GM21381 (cell line): ENCODE measurements at regions not wholly inside any gene's neighbourhood (a gene's known extent, or its start where the extent isn't known, plus 50 kb on each side); places are given as distances from the start of the nearest gene placed in this dataset.
"Not testable (repeated sequence)": the region's sequence is repeated elsewhere in the genome, so short reads cannot be mapped to it uniquely, and the experiment has no call there.

Experiments used
- ATAC-seq: cut with Tn5 transposase; IDR thresholded peaks from one replicate; pipeline ENCODE4 v1.9.1; 2021; ENCODE audit warnings: mild to moderate bottlenecking, moderate library complexity; ENCODE audit not compliant: unreplicated experiment

- no peak for ATAC-seq
These were observed 602.7 kb upstream of the CHRM3 start for GRCh38 chr1:238783633-238784032.

- ATAC-seq, result no peak
These were observed 606.7 kb upstream of the CHRM3 start for GRCh38 chr1:238779716-238780115.

GRCh38 chr1:238778113-238778512, 608.3 kb upstream of the CHRM3 start:
- ATAC-seq, result no peak

GRCh38 chr1:238777551-238777950, 608.8 kb upstream of the CHRM3 start:
- no peak for ATAC-seq

GRCh38 chr1:238776126-238776525, 610.2 kb upstream of the CHRM3 start:
- no peak for ATAC-seq

GRCh38 chr1:238772322-238772721, 614.0 kb upstream of the CHRM3 start:
- ATAC-seq, result no peak

- no peak for ATAC-seq
These were observed 619.0 kb upstream of the CHRM3 start for GRCh38 chr1:238767321-238767720.

GRCh38 chr1:238764779-238765178, 621.6 kb upstream of the CHRM3 start:
- ATAC-seq, result no peak

- ATAC-seq, result no peak
These were observed 633.1 kb upstream of the CHRM3 start for GRCh38 chr1:238753252-238753651.

- no peak for ATAC-seq
These were observed 634.0 kb upstream of the CHRM3 start for GRCh38 chr1:238752327-238752726.

- no peak for ATAC-seq
These were observed 641.3 kb upstream of the CHRM3 start for GRCh38 chr1:238745069-238745468.

- ATAC-seq, result no peak
These were observed 647.5 kb upstream of the CHRM3 start for GRCh38 chr1:238738892-238739291.

- ATAC-seq, result no peak
These were observed 658.7 kb upstream of the CHRM3 start for GRCh38 chr1:238727670-238728069.

- no peak for ATAC-seq
These were observed 663.6 kb upstream of the CHRM3 start for GRCh38 chr1:238722812-238723211.

GRCh38 chr1:238710697-238711096, 675.7 kb upstream of the CHRM3 start:
- no peak for ATAC-seq

- no peak for ATAC-seq
These were observed 685.3 kb upstream of the CHRM3 start for GRCh38 chr1:238701024-238701423.

- ATAC-seq, result no peak
These were observed 696.0 kb upstream of the CHRM3 start for GRCh38 chr1:238690415-238690814.

- not testable (repeated sequence) for ATAC-seq
These were observed 701.8 kb upstream of the CHRM3 start for GRCh38 chr1:238684576-238684975.

GRCh38 chr1:238681451-238681850, 704.9 kb upstream of the CHRM3 start:
- no peak for ATAC-seq

- no peak for ATAC-seq
These were observed 705.3 kb upstream of the CHRM3 start for GRCh38 chr1:238681021-238681420.

- ATAC-seq, result no peak
These were observed 708.8 kb upstream of the CHRM3 start for GRCh38 chr1:238677567-238677966.

- ATAC-seq, result no peak
These were observed 711.1 kb upstream of the CHRM3 start for GRCh38 chr1:238675221-238675620.

- ATAC-seq, result no peak
These were observed 712.1 kb upstream of the CHRM3 start for GRCh38 chr1:238674316-238674715.

- ATAC-seq, result no peak
These were observed 712.8 kb upstream of the CHRM3 start for GRCh38 chr1:238673561-238673960.
